H1 (cell line): ENCODE measurements at regions not wholly inside any gene's neighbourhood (a gene's known extent, or its start where the extent isn't known, plus 50 kb on each side); places are given as distances from the start of the nearest gene placed in this dataset.

ENCODE experiments used
- CTCF ChIA-PET: fragments of 300-600 bp; sonication (Branson Sonifier 250); formaldehyde crosslinking; loops from one replicate; lab custom pipeline; 2021; ENCODE audit not compliant: partially characterized antibody; lab: Charles Lee
- POLR2A ChIA-PET: fragments of 300-600 bp; sonication (Branson Sonifier 250); formaldehyde crosslinking; loops from one replicate; lab custom pipeline; 2021; ENCODE audit warnings: inconsistent platforms; ENCODE audit not compliant: partially characterized antibody; lab: Charles Lee
- DNase-seq, 2 experiments: peaks; one replicate each; pipeline versions ENCODE4 v3.0.0 to v3.0.0-alpha.2; 2010 to 2022; ENCODE audit warnings: low spot score in 2 of 2, low read depth in 1 of 2, mixed read lengths in 1 of 2
- FAIRE-seq: peaks from 2 replicates; lab custom pipeline; 2011; peaks lifted over from hg19 to GRCh38; lab: Jason Lieb, UNC
- H2AFZ ChIP-seq: 2 replicates; pipeline ENCODE4 v1.8.1; 2012; ENCODE audit warnings: low read length, inconsistent platforms
- H2AK5ac ChIP-seq: 2 replicates; pipeline ENCODE4 v1.6.1; 2013; ENCODE audit warnings: low read depth, low read length
- H2BK120ac ChIP-seq: replicated peaks from 2 replicates; pipeline ENCODE3; 2013; ENCODE audit warnings: low read depth, low read length, inconsistent platforms
- H2BK12ac ChIP-seq: 2 replicates; pipeline ENCODE4 v1.6.1; 2013; ENCODE audit warnings: low read depth, low read length
- H2BK15ac ChIP-seq: 2 replicates; pipeline ENCODE4 v1.6.1; 2013; ENCODE audit warnings: low read length
- H2BK20ac ChIP-seq: 2 replicates; pipeline ENCODE4 v1.6.1; 2013; ENCODE audit warnings: low read length
- H2BK5ac ChIP-seq: 2 replicates; pipeline ENCODE4 v1.6.1; 2013; ENCODE audit warnings: low read depth, low read length
- H3K14ac ChIP-seq: 2 replicates; pipeline ENCODE4 v1.6.1; 2013; ENCODE audit warnings: inconsistent platforms; ENCODE audit not compliant: insufficient read length
- H3K18ac ChIP-seq: 2 replicates; pipeline ENCODE4 v1.6.1; 2013; ENCODE audit warnings: low read length; ENCODE audit errors: extremely low read depth
- H3K23ac ChIP-seq: 2 replicates; pipeline ENCODE4 v1.6.1; 2013; ENCODE audit warnings: inconsistent platforms; ENCODE audit not compliant: insufficient read length
- H3K23me2 ChIP-seq: 2 replicates; pipeline ENCODE4 v1.6.1; 2013; ENCODE audit warnings: low read depth, low read length
- H3K27ac ChIP-seq: 2 replicates; pipeline ENCODE4 v1.6.1; 2011; ENCODE audit warnings: low read depth, low read length, inconsistent platforms
- H3K27me3 ChIP-seq, 4 experiments: replicated peaks in 1 of 4; 1 replicate in 1 of 4; 2 replicates in 3 of 4; pipeline versions ENCODE4 v1.6.1 to v1.8.1; 2011 to 2013; ENCODE audit warnings: low read length in 3 of 4, mild to moderate bottlenecking in 3 of 4, inconsistent platforms in 2 of 4, mixed read lengths in 2 of 4, moderate library complexity in 1 of 4; ENCODE audit not compliant: control insufficient read depth in 3 of 4, insufficient read depth in 3 of 4; ENCODE audit errors: extremely low read depth in 1 of 4
- H3K36me3 ChIP-seq, 4 experiments: 2 replicates each; pipeline versions ENCODE4 v1.6.1 to v1.8.1; 2011 to 2013; ENCODE audit warnings: mild to moderate bottlenecking in 4 of 4, low read length in 3 of 4, moderate library complexity in 2 of 4, control low read depth in 1 of 4, inconsistent platforms in 1 of 4; ENCODE audit not compliant: insufficient read depth in 4 of 4, control insufficient read depth in 2 of 4
- H3K4ac ChIP-seq: replicated peaks from 2 replicates; pipeline ENCODE3; 2013; ENCODE audit warnings: low read length, low read depth, mixed read lengths, inconsistent platforms; ENCODE audit not compliant: insufficient read length
- H3K4me1 ChIP-seq, 4 experiments: replicated peaks in 1 of 4; 1 replicate in 1 of 4; 2 replicates in 3 of 4; pipeline versions ENCODE4 v1.6.1 to v1.8.1; 2011 to 2013; ENCODE audit warnings: low read length in 3 of 4, inconsistent platforms in 2 of 4, mixed read lengths in 1 of 4; ENCODE audit not compliant: insufficient read depth in 4 of 4, control insufficient read depth in 3 of 4
- H3K4me2 ChIP-seq, 2 experiments: 2 replicates each; pipeline versions ENCODE4 v1.6.1 to v1.8.1; 2011 to 2013; ENCODE audit warnings: low read depth in 2 of 2, low read length in 2 of 2, control low read depth in 1 of 2, inconsistent platforms in 1 of 2, mild to moderate bottlenecking in 1 of 2; ENCODE audit not compliant: insufficient read depth in 1 of 2
- H3K4me3 ChIP-seq, 4 experiments: fragments of 200-600, 300-600 bp in 1 of 4; sonication (generic), shearing (Covaris generic), sonication (Bioruptor Twin) in 1 of 4; 2 replicates each; pipeline versions ENCODE4 v1.5.1 to v1.8.1; 2011 to 2016; ENCODE audit warnings: low read length in 4 of 4, low read depth in 3 of 4, control low read depth in 2 of 4, inconsistent platforms in 2 of 4, mild to moderate bottlenecking in 2 of 4, mixed read lengths in 1 of 4, moderate library complexity in 1 of 4; ENCODE audit not compliant: insufficient read depth in 2 of 4; ENCODE audit errors: extremely low read depth in 1 of 4
- H3K56ac ChIP-seq: replicated peaks from 2 replicates; pipeline ENCODE3; 2013; ENCODE audit warnings: low read depth, mild to moderate bottlenecking, mixed read lengths, low read length, inconsistent platforms; ENCODE audit not compliant: insufficient read length
- H3K79me1 ChIP-seq: 2 replicates; pipeline ENCODE4 v1.6.1; 2013; ENCODE audit warnings: low read depth, low read length, control low read depth
- H3K79me2 ChIP-seq, 2 experiments: 2 replicates each; pipeline versions ENCODE4 v1.6.1 to v1.8.1; 2012 to 2013; ENCODE audit warnings: low read length in 2 of 2, mild to moderate bottlenecking in 2 of 2, inconsistent platforms in 1 of 2; ENCODE audit not compliant: insufficient read depth in 2 of 2, control insufficient read depth in 1 of 2
- H3K9ac ChIP-seq, 4 experiments: replicated peaks in 1 of 4; 1 replicate in 1 of 4; 2 replicates in 3 of 4; pipeline versions ENCODE4 v1.6.1 to v1.8.1; 2011 to 2013; ENCODE audit warnings: low read depth in 3 of 4, low read length in 3 of 4, control low read depth in 2 of 4, mild to moderate bottlenecking in 2 of 4, moderate library complexity in 2 of 4, inconsistent platforms in 1 of 4; ENCODE audit errors: extremely low read depth in 1 of 4
- H3K9me3 ChIP-seq, 2 experiments: 2 replicates each; pipeline versions ENCODE4 v1.6.1 to v1.8.1; 2012 to 2013; ENCODE audit warnings: mild to moderate bottlenecking in 2 of 2, moderate library complexity in 2 of 2, control low read depth in 1 of 2, inconsistent platforms in 1 of 2, low read depth in 1 of 2, low read length in 1 of 2, mixed read lengths in 1 of 2; ENCODE audit not compliant: insufficient read depth in 2 of 2
- H4K20me1 ChIP-seq, 2 experiments: replicated peaks in 1 of 2; 2 replicates each; pipeline versions ENCODE3 to v1.8.1; 2011 to 2013; ENCODE audit warnings: inconsistent platforms in 2 of 2, low read length in 2 of 2, mild to moderate bottlenecking in 1 of 2; ENCODE audit not compliant: insufficient read depth in 2 of 2, control insufficient read depth in 1 of 2
- H4K5ac ChIP-seq: 2 replicates; pipeline ENCODE4 v1.6.1; 2013; ENCODE audit warnings: low read length, low read depth, mixed read lengths, inconsistent platforms; ENCODE audit not compliant: insufficient read length
- H4K8ac ChIP-seq: 2 replicates; pipeline ENCODE4 v1.8.0; 2013; ENCODE audit warnings: mild to moderate bottlenecking, moderate library complexity, low read length, inconsistent platforms; ENCODE audit not compliant: insufficient read depth; ENCODE audit errors: extremely low read depth
- H4K91ac ChIP-seq: replicated peaks from 2 replicates; pipeline ENCODE3; 2013; ENCODE audit warnings: low read length, mixed read lengths, inconsistent platforms; ENCODE audit not compliant: insufficient read length
- BACH1 ChIP-seq: IDR thresholded peaks from 2 replicates; pipeline ENCODE4 v1.6.1; 2012; ENCODE audit warnings: low read length, improper control_type of control experiment
- BRCA1 ChIP-seq: IDR thresholded peaks from 2 replicates; pipeline ENCODE4 v1.6.1; 2012; ENCODE audit warnings: low read depth, low read length, improper control_type of control experiment
- CREB1 ChIP-seq: IDR thresholded peaks from 2 replicates; pipeline ENCODE4 v1.6.1; 2012; ENCODE audit warnings: inconsistent platforms
- HDAC2 ChIP-seq, 2 experiments: fragments of 300-600 bp in 1 of 2; sonication (generic) in 1 of 2; IDR thresholded peaks; 2 replicates each; pipeline ENCODE4 v1.6.1; 2011 to 2012; ENCODE audit warnings: low read depth in 2 of 2, low read length in 2 of 2, mild to moderate bottlenecking in 2 of 2, moderate library complexity in 2 of 2, borderline replicate concordance in 1 of 2, inconsistent platforms in 1 of 2
- KDM1A ChIP-seq: fragments of 200-600, 300-600 bp; sonication (generic); IDR thresholded peaks from 2 replicates; pipeline ENCODE4 v1.7.1; 2016; ENCODE audit warnings: mild to moderate bottlenecking, low read length, borderline replicate concordance
- KDM4A ChIP-seq: IDR thresholded peaks from one replicate; pipeline ENCODE4 v1.7.1; 2012; ENCODE audit warnings: low read depth, mild to moderate bottlenecking, moderate library complexity, low read length, inconsistent platforms; ENCODE audit not compliant: severe bottlenecking
- KDM5A ChIP-seq: fragments of 200-600 bp; IDR thresholded peaks from 2 replicates; pipeline ENCODE4 v1.7.1; 2012; ENCODE audit warnings: mild to moderate bottlenecking, low read length, inconsistent platforms, mixed read lengths
- POU5F1 ChIP-seq: IDR thresholded peaks from 2 replicates; pipeline ENCODE4 v1.6.1; 2011; ENCODE audit warnings: low read depth, mild to moderate bottlenecking, low read length, moderate library complexity
- RBBP5 ChIP-seq: IDR thresholded peaks from 2 replicates; pipeline ENCODE4 v1.7.1; 2012; ENCODE audit warnings: low read depth, mild to moderate bottlenecking, inconsistent platforms, low read length, moderate library complexity, borderline replicate concordance
- RXRA ChIP-seq: IDR thresholded peaks from 2 replicates; pipeline ENCODE4 v1.6.1; 2011; ENCODE audit warnings: low read depth, mild to moderate bottlenecking, low read length, moderate library complexity; ENCODE audit not compliant: insufficient read depth
- SP2 ChIP-seq: IDR thresholded peaks from 2 replicates; pipeline ENCODE4 v1.6.1; 2012; ENCODE audit warnings: mild to moderate bottlenecking, low read length, inconsistent platforms
- TAF7 ChIP-seq: optimal IDR thresholded peaks from 2 replicates; pipeline ENCODE3; 2011; ENCODE audit warnings: low read depth, mild to moderate bottlenecking, inconsistent platforms, low read length, moderate library complexity, borderline replicate concordance
- USF2 ChIP-seq: IDR thresholded peaks from 2 replicates; pipeline ENCODE4 v1.6.1; 2011; ENCODE audit warnings: low read length, improper control_type of control experiment
- ZNF274 ChIP-seq: IDR thresholded peaks from 2 replicates; pipeline ENCODE4 v1.7.0; 2012; ENCODE audit warnings: low read length, borderline replicate concordance; ENCODE audit errors: extremely low read depth
- WGBS, 2 experiments: shearing (Covaris generic) in 1 of 2; methylation state at CpG; one replicate each; pipeline versions ENCODE4 v1.1.6 to v1.1.7; 2013 to 2015; ENCODE audit warnings: low lambda C conversion rate in 2 of 2, mixed read lengths in 2 of 2, inconsistent platforms in 1 of 2, low coverage in 1 of 2, missing lambda C conversion rate in 1 of 2; ENCODE audit not compliant: insufficient replicate concordance in 2 of 2, insufficient coverage in 1 of 2, insufficient read length in 1 of 2; ENCODE audit errors: extremely low coverage in 1 of 2, missing lambda C conversion rate in 1 of 2; 5-methylcytosine and 5-hydroxymethylcytosine counted together

DNA sequence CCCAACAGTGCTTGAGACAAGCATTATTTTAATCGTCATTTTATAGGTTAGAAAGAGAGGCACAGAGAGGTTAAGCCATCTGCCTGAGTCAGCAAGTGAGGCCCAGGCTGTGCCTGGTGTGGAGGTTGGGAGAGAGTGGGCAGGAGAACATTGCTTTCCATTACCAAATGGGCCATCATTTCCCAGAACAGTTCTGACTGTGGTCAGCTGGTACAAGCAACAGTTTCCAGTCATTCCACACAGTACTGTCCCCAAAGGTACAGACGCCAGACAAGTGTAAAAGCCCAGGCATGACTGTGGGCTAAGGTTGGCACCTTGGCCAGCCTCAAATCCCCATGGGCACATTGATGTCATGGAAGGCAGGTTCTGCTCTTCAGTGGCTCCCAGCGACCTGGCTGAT is 98.2 kb upstream of the LCLAT1 start:
- Histone ChIP-seq H2BK15ac (0 out of 2 replicates have a peak overlapping the region, but pooled peaks have one; percentile 37), H3K4me1 (peaks cover 0 to 5% (median 2%) of the 10 kb centered on the region in 4 experiments; a peak in 3 of 7 replicates), H3K9me3 (peaks cover 3 to 4% of the 10 kb centered on the region in 2 experiments; a peak in 1 of 4 replicates), H3K79me2 (no peaks in the 10 kb centered on the region), H2BK20ac (no peak overlapping the region), H2BK12ac (no peak overlapping the region), H4K91ac (no peak overlapping the region), H3K27ac (no peak overlapping the region), H2BK120ac (no peak overlapping the region), H3K18ac (no peak overlapping the region), H3K27me3 (no peaks in the 10 kb centered on the region), H3K14ac (no peak overlapping the region), H2AFZ (no peak overlapping the region), H3K23me2 (no peaks in the 10 kb centered on the region), H3K9ac (no peak overlapping the region), H3K36me3 (no peaks in the 10 kb centered on the region), H2AK5ac (no peak overlapping the region), H3K56ac (no peak overlapping the region), H4K5ac (no peak overlapping the region), H3K4me3 (no peak overlapping the region), H4K20me1 (no peaks in the 10 kb centered on the region), H3K23ac (no peak overlapping the region), H3K79me1 (no peaks in the 10 kb centered on the region), H3K4ac (no peak overlapping the region), H3K4me2 (no peak overlapping the region), H4K8ac (no peak overlapping the region), H2BK5ac (peak overlapping the region; percentile 30; the same call in 1 of the 2 replicates)
- FAIRE-seq: no peak
- CTCF ChIA-PET: interaction anchor here (1.5 kb wide), 1 partner anchor 358 kb away, joined by 4 read pairs; no protein-coding TSS in a partner anchor
- WGBS, 2 experiments: 91% methylated on average over 3 of the region's 3 CpGs; no CpG with 5 or more reads in 1 of the 2 experiments
- POLR2A ChIA-PET: no interaction called here
- DNase-seq: no peak
- TF ChIP-seq HDAC2 (IDR thresholded peaks at IDR 0.05; ENCODE audit: borderline replicate concordance in 1 of 2, low read depth in 2 of 2, low read length in 2 of 2) (no peak), USF2 (no peak), RBBP5 (no peak), RXRA (no peak), BACH1 (no peak), KDM4A (no peak), POU5F1 (no peak), KDM1A (no peak), SP2 (no peak), KDM5A (no peak), BRCA1 (no peak), ZNF274 (no peak), CREB1 (no peak), TAF7 (no peak)
